Right atrium auricular region (tissue), 2 donors: ENCODE measurements at regions not wholly inside any gene's neighbourhood (a gene's known extent, or its start where the extent isn't known, plus 50 kb on each side); places are given as distances from the start of the nearest gene placed in this dataset.
"Not testable (repeated sequence)": the region's sequence is repeated elsewhere in the genome, so short reads cannot be mapped to it uniquely, and the experiment has no call there.

ENCODE experiments used
- DNase-seq: peaks from one replicate; pipeline ENCODE4 v3.0.0-alpha.2; 2019; ENCODE audit warnings: low spot score
- H3K27ac ChIP-seq, 2 donors: fragments of 200-600 bp; sonication (generic); 1 replicate in 1 of 2; 2 replicates in 1 of 2; pipeline ENCODE4 v1.5.1; 2016 to 2019
- H3K27me3 ChIP-seq, 2 donors: fragments of 200-600 bp; sonication (generic); one replicate each; pipeline versions ENCODE4 v1.5.1 to v1.6.0; 2017 to 2019
- H3K36me3 ChIP-seq: fragments of 200-600 bp; sonication (generic); one replicate; pipeline ENCODE4 v1.5.1; 2016
- H3K4me1 ChIP-seq, 2 donors: fragments of 200-600 bp; sonication (generic); one replicate each; pipeline versions ENCODE4 v1.5.1 to v1.6.0; 2017 to 2019
- H3K4me3 ChIP-seq, 2 donors: fragments of 200-600 bp; sonication (generic); 1 replicate in 1 of 2; 2 replicates in 1 of 2; pipeline ENCODE4 v1.5.1; 2017 to 2019; ENCODE audit warnings: mild to moderate bottlenecking in 1 of 2, moderate library complexity in 1 of 2
- H3K9me3 ChIP-seq, 2 donors: fragments of 200-600 bp; sonication (generic); one replicate each; pipeline ENCODE4 v1.5.1; 2019
- CTCF ChIP-seq, 2 donors: fragments of 200-600 bp; sonication (generic); IDR thresholded peaks; one replicate each; pipeline ENCODE4 v1.5.1; 2019; ENCODE audit warnings: antibody characterized with exemption in 2 of 2

DNA sequence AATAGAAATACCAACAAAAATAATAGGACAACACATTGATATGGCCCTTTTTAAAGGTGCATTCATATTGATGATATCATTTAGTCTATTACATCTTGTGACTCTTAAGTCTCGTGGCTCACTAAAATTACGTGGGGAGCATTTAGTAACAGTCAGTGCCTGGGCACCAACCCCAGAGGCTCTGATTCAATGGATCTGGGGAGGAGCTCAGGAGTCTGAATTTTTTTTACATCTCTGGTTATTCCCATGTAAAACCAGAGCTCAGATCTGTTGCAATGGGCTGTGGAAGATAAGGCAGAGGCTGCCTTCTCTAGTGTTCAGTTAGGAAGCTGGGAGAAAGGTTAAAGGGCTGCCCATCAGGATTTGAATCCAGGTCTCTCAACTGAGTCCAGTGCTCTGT lies 549.9 kb upstream of the CDH5 start:
- no peak overlapping the region for H3K27ac ChIP-seq
- no peak for TF ChIP-seq CTCF (IDR thresholded peaks at IDR 0.05)
- no peak for DNase-seq
- no peak overlapping the region for H3K4me3 ChIP-seq
- no peaks in the 10 kb centered on the region for H3K36me3 ChIP-seq
- H3K4me1 ChIP-seq: no peaks in the 10 kb centered on the region
- no peaks in the 10 kb centered on the region for H3K9me3 ChIP-seq
- no peaks in the 10 kb centered on the region for H3K27me3 ChIP-seq

DNA sequence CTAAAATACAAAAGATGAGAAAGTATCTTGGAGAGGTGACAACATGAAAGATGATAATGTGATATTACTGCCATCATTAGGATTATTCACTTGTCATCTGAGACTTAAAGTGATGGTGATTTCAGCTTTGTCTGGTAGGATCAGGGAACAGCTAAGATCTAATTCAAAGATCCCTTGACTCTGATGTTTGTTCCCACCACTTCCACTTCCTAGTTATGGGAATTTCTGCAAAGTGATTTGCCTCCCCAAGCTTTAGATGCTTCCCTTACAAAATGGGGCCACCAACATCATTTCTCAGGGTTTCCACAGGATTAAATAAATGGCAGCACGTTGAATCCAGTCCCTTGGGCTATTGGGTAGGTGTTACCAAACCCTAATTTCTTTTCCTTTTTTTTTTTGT lies 550.8 kb upstream of the CDH5 start:
- no peaks in the 10 kb centered on the region for H3K4me1 ChIP-seq
- no peak for TF ChIP-seq CTCF (IDR thresholded peaks at IDR 0.05)
- no peaks in the 10 kb centered on the region for H3K36me3 ChIP-seq
- no peaks in the 10 kb centered on the region for H3K9me3 ChIP-seq
- H3K27me3 ChIP-seq: no peaks in the 10 kb centered on the region
- H3K27ac ChIP-seq: no peak overlapping the region
- no peak overlapping the region for H3K4me3 ChIP-seq
- no peak for DNase-seq

DNA sequence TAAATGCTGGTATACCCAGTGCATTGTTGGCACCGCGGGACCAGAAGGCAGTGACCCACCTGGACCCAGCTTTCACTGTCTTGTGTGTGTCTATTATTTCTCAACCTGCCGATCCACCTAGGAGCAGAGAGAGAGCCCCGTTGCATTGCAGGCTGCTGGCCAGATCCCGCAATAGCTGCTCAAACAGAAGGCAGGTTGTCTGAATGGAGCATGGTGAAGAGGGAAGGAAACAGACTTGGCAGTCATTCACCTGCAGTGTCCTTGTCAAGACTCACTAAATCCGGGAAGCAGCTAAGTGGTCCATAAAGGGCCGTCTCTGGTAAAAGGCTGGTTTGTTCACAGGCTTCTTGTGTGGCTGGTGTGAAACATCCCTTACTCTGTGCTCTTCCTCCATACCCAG lies 552.6 kb upstream of the CDH5 start:
- H3K36me3 ChIP-seq, H3K9me3 ChIP-seq, H3K27ac ChIP-seq, DNase-seq, H3K4me3 ChIP-seq, H3K27me3 ChIP-seq, H3K4me1 ChIP-seq: not testable (repeated sequence)

GRCh38 chr16:65809627-65810026 lies 556.9 kb upstream of the CDH5 start:
- TF ChIP-seq CTCF (IDR thresholded peaks at IDR 0.05): no peak
- H3K9me3 ChIP-seq: no peaks in the 10 kb centered on the region
- DNase-seq: no peak

DNA sequence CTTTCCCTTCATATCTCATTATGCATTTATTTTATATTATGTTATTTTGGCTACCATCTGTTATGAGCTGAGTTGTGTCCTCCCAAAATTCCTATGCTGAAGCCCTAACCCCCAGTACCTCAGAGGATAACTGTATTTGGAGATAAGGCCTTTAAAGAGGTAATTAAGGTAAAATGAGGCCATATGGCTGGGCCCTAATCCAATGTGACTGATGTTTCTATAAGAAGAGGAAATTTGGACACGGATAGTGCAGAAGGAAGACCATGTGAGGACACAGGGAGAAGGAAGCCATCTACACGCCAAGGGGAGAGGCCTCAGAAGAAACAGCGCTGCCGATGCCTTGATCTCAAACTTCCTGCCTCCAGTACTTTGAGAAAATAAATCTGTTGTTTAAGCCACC lies 557.7 kb upstream of the CDH5 start:
- DNase-seq: no peak
- H3K27me3 ChIP-seq: no peaks in the 10 kb centered on the region
- no peak for TF ChIP-seq CTCF (IDR thresholded peaks at IDR 0.05)
- H3K4me3 ChIP-seq: no peak overlapping the region
- no peak overlapping the region for H3K27ac ChIP-seq
- no peaks in the 10 kb centered on the region for H3K9me3 ChIP-seq
- no peaks in the 10 kb centered on the region for H3K36me3 ChIP-seq
- no peaks in the 10 kb centered on the region for H3K4me1 ChIP-seq

More at GRCh38 chr16:65809627-65810026, 556.9 kb upstream of the CDH5 start:
- no peaks in the 10 kb centered on the region for H3K4me1 ChIP-seq
- no peaks in the 10 kb centered on the region for H3K27me3 ChIP-seq
- no peak overlapping the region for H3K27ac ChIP-seq
- H3K36me3 ChIP-seq: no peaks in the 10 kb centered on the region
- H3K4me3 ChIP-seq: no peak overlapping the region

DNA sequence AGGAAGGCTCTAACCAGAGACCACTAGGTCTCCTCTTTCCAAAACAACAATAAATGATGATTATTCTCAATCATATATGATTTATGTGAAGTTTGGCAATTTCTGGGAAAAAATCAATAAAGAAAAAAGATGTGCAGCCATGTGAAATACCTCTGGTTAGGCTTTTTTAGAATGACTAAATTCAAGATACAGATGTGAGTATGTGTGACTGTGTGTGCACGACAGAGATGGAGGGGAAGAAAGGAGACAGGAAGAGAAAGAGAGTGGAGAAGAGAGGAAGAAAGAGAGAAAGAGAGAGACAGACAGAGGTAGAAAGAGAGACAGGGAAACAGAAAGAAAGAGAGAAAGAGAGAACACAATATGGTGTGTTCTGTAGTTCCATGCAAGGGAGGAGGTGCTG lies 558.6 kb upstream of the CDH5 start:
- Histone ChIP-seq H3K4me1 (no peaks in the 10 kb centered on the region), H3K4me3 (no peak overlapping the region)
- TF ChIP-seq CTCF (IDR thresholded peaks at IDR 0.05): no peak

DNA sequence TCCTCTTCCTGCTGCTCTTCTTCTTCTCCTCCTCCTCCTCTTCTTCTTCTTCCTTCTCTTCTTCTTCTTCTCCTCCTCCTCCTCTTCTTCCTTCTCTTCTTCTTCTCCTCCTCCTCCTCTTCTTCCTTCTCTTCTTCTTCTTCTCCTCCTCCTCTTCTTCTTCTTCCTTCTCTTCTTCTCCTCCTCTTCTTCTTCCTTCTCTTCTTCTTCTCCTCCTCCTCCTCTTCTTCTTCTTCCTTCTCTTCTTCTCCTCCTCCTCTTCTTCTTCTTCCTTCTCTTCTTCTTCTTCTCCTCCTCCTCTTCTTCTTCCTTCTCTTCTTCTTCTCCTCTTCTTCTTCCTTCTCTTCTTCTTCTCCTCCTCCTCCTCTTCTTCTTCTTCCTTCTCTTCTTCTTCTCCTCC lies 560.8 kb upstream of the CDH5 start:
- not testable (repeated sequence) for H3K27ac ChIP-seq, H3K4me3 ChIP-seq, H3K36me3 ChIP-seq, DNase-seq, H3K4me1 ChIP-seq, H3K27me3 ChIP-seq, H3K9me3 ChIP-seq

More for the DNA sequence above, 558.6 kb upstream of the CDH5 start:
- no peaks in the 10 kb centered on the region for H3K27me3 ChIP-seq
- no peak overlapping the region for H3K27ac ChIP-seq
- no peaks in the 10 kb centered on the region for H3K36me3 ChIP-seq
- no peaks in the 10 kb centered on the region for H3K9me3 ChIP-seq
- no peak for DNase-seq
